HG03045 (cell line): ENCODE measurements at regions not wholly inside any gene's neighbourhood (a gene's known extent, or its start where the extent isn't known, plus 50 kb on each side); places are given as distances from the start of the nearest gene placed in this dataset.

Experiments
- ATAC-seq: cut with Tn5 transposase; IDR thresholded peaks from one replicate; pipeline ENCODE4 v1.9.1; 2021; ENCODE audit warnings: mild to moderate bottlenecking, moderate library complexity; ENCODE audit not compliant: unreplicated experiment

GRCh38 chr2:20150110-20150706, 74.7 kb downstream of the SDC1 start:
- ATAC-seq: no peak

- ATAC-seq: no peak
Observed at GRCh38 chr2:20149703-20150030, 75.3 kb downstream of the SDC1 start.

- ATAC-seq: no peak
Observed at GRCh38 chr2:20148923-20149702, 75.8 kb downstream of the SDC1 start.

DNA sequence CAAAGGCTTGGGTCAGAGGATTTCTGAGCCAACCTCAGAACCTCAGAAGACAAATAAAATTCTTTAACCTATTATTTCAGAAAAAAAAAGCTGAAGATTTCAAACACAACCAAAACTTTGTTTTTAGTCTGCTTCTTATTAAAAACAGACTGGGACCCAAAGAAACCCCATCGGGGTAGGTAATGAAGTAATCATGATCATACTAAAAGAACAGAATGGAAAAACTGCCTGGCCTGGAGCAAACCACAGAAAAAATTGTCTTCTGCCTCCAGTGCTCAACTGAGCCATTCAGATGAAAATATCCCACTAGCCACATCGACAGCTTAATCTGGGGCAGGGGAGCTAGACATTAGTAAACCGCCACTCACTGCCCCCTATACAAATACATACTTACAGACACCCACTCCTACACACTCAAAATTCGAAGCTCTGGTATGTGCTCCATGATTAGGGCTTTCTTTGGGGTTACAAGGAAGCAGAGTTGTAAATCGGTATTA, 76.5 kb downstream of the SDC1 start:
- no peak for ATAC-seq

GRCh38 chr2:20147351-20147750, 77.6 kb downstream of the SDC1 start:
- no peak for ATAC-seq

- ATAC-seq: no peak
Observed at GRCh38 chr2:20146401-20146800, 78.5 kb downstream of the SDC1 start.

GRCh38 chr2:20145497-20146193, 79.3 kb downstream of the SDC1 start:
- ATAC-seq: peak; percentile 87

- ATAC-seq: no peak
Observed at GRCh38 chr2:20144861-20145260, 80.1 kb downstream of the SDC1 start.

GRCh38 chr2:20144196-20144595, 80.7 kb downstream of the SDC1 start:
- no peak for ATAC-seq

- no peak for ATAC-seq
Observed at GRCh38 chr2:20143263-20143662, 81.7 kb downstream of the SDC1 start.

GRCh38 chr2:20141806-20142205, 83.1 kb downstream of the SDC1 start:
- no peak for ATAC-seq

DNA sequence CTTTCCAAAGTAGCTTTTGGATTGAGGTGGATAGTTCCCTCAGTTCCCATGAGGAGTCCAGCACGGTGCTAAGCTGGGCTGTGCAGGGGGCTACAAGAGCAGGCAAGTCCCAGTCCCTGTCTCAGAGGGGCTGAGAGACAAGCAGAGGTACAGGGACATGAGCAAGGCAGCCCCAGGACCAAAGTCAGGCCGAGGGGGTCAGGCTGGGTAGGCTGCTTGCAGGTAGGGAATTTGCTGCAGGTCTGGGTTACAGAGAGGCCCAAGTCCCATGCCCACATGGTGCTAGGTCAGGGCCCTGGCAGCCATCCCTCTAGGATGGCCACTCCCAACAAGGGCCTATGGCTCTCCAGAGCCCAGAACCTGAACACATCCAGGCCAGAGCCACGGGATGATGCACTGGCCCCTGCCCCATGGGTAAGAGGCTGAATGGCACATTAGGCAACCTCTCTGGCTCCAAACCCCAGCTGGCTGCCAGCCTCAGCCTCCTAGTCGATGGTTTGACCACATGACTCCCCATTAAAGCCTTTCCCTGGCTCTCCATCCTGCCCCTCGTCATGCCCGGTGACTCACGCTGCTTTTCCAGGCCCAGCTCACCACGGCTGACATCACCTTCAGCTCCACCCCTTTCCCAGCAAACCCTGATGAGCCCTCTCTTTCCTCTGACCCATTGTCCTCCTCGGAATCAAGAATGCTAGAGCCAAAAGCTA, 83.7 kb downstream of the SDC1 start:
- ATAC-seq: no peak

GRCh38 chr2:20140321-20141055, 84.4 kb downstream of the SDC1 start:
- ATAC-seq: no peak

DNA sequence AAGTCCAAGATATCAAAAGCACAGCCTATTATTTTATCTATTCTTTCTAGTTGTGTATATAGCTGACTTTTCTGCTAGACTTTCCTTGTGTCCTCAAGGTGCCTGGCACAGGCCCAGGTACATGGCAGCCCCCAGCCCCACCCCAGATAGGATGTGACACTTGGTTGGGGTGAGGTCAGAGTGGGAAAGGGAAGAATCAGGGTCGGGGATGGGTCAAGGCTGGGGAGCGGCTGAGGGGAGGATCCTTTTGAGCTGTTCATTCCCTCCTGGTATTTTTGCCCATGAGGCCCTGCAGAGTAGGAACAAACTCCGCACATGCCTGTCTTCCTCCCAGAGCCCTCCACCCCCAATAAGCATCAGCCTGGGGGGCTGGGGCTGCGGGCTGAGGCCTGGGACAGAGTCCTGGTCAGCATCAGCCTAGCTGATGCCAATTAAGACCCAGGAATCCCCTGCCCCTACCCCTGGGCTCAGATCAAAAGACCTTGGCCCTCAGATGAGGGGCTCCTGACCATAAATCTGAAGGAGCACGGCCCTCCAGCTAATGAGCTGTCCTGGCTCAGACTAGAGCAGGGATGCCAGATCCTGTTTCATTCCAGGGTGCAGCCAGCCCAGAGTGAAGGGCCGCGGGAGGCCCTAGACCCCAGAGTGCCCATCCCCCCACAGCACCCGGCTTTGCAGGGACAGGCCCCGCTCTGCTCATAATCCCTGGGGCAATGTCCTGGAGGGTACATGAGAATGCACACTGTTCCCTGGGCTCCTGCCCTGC, 85.3 kb downstream of the SDC1 start:
- no peak for ATAC-seq

DNA sequence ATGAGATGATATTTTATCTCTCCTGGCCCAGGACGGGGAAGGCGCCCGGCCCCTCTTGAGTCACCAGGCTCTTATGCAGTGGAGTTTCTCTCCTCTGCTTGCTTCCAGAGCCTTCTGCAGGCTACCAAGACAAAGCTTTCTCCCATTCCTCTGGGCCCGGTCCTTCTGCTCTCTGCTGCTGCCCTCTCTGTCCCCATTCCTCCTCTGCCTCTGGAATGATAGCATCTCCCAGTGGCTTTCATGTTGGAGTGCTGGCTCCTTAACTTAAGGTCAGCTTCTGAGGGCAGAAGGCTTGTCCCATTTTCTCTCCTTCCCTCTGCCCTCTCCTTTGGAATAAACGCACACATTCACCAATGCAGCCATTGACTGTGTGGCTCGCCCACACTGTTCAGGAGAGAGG, 86.2 kb downstream of the SDC1 start:
- ATAC-seq: no peak

DNA sequence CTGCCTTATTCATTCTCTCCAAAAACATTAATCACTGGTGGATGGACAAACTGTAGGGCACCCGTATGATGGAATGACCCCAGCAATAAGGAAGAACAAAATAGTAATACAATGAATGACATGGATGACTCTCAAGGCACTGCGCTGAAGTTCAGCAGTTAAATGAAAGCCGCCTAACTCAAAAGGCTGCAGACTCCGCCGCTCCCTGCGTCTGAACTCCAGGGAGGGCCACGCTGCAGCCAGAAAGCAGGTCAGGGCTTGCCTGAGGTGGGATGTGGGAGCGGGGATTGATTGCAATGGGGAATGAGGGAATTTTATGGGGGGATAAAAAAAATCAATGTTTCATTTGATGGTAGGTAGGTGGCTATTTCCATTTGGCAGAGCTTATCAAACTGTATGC, 86.5 kb upstream of the LAPTM4A start:
- no peak for ATAC-seq

DNA sequence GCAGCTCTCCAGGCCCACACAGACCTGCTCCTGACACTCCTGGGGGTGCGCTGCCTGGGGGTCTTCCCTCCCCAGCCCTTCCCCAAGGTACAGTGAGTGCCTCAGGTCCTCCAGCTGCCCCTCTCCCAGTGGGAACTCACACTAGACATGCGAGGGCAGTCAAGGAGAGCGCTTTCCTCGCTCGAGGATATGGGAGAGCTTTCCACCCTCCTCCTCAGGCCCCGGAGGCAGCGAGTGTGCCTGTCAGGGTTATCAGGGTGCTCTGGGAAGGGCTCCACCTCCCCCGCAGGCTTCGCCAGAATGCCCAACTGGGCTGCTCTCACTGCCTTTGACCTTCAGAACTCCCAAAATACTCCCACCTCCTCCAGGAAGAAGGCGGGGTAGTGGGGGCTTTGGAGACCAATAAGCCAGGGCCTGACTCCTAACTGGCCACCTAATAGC, 85.7 kb upstream of the LAPTM4A start:
- no peak for ATAC-seq

DNA sequence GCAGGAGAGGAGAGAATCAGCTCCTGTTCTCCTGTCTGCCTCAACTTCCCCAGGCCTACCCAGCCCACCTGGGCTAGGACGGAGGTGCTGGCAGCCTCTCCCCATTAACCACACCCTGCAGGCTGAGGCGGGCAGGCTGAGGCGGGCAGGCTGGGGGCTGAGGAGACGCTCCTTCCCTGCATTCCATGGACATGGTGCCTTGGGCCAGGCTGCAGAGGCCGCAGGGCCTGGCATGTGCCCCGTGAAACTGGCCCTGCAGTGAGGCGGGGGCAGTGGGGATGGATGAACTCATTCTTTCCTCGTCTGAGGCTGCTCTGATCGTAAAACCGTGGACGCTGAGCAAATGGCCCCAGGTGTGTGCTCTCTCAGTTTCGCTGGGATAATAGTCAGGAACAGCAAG, 84.7 kb upstream of the LAPTM4A start:
- no peak for ATAC-seq

DNA sequence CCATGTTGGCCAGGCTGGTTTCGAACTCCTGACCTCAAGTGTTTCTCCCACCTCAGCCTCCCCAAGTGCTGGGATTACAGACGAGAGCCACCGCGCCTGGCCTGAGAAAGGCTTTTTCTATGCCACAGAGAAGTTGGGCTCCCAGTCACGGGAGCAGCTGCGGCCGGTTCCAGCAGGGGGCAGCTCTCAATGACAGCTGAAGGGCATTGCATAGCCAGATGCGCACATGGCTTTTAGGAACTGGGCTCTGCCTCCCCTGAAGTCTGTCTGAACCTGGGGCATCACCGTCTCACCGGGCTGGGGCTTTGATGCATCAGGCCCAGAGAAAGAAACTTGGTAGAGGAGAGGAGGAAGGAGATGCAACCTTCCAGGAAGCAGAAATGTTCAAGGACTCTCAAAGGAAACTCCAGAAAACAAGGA, 84.2 kb upstream of the LAPTM4A start:
- ATAC-seq: no peak

GRCh38 chr2:20132990-20133535, 81.6 kb upstream of the LAPTM4A start:
- ATAC-seq: no peak
